DOHH2 (cell line): ENCODE measurements at regions not wholly inside any gene's neighbourhood (a gene's known extent, or its start where the extent isn't known, plus 50 kb on each side); places are given as distances from the start of the nearest gene placed in this dataset.
"Not testable (repeated sequence)": the region's sequence is repeated elsewhere in the genome, so short reads cannot be mapped to it uniquely, and the experiment has no call there.

ENCODE experiments used
- EZH2phosphoT487 ChIP-seq: fragments of 200-600 bp; sonication (generic); IDR thresholded peaks from 2 replicates; pipeline ENCODE4 v1.6.1; 2017; ENCODE audit warnings: borderline replicate concordance, mild to moderate bottlenecking, antibody characterized with exemption, low read length, moderate library complexity, mixed read lengths
- TF ChIP-seq, protein P1 (sequence below): fragments of 200-600 bp; sonication (generic); IDR thresholded peaks from one replicate; pipeline ENCODE4 v1.5.1; 2014; ENCODE audit warnings: antibody characterized with exemption, mild to moderate bottlenecking, low read depth, low read length; ENCODE audit not compliant: poor library complexity, severe bottlenecking

DNA sequence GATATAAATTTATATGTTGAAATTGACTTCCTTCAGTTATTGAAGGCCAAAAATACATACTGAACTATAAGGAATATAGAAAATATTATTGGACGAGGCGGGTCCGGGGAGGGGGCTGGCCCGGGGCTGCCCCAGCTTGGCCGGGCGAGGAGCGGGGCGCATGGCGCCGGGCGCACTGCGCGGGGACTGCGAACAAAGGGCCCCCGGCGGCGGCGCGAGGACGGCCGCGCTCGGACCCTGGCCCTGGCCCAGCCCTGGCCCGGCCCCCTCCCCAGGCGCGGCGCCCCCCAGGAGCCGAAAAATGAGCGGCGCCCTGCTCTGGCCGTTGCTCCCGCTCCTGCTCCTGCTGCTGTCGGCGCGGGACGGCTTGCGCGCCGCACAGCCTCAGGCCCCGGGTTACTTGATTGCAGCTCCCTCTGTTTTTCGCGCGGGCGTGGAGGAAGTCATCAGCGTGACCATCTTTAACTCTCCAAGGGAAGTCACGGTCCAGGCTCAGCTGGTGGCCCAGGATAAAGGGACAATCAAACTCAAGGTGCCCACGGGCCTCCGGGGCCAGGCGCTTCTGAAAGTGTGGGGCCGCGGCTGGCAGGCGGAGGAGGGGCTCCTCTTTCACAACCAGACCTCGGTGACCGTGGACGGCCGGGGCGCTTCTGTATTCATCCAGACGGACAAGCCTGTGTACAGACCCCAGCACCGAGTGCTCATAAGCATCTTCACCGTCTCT is 1247.6 kb upstream of the PHF14 start:
- TF ChIP-seq, protein P1, sequence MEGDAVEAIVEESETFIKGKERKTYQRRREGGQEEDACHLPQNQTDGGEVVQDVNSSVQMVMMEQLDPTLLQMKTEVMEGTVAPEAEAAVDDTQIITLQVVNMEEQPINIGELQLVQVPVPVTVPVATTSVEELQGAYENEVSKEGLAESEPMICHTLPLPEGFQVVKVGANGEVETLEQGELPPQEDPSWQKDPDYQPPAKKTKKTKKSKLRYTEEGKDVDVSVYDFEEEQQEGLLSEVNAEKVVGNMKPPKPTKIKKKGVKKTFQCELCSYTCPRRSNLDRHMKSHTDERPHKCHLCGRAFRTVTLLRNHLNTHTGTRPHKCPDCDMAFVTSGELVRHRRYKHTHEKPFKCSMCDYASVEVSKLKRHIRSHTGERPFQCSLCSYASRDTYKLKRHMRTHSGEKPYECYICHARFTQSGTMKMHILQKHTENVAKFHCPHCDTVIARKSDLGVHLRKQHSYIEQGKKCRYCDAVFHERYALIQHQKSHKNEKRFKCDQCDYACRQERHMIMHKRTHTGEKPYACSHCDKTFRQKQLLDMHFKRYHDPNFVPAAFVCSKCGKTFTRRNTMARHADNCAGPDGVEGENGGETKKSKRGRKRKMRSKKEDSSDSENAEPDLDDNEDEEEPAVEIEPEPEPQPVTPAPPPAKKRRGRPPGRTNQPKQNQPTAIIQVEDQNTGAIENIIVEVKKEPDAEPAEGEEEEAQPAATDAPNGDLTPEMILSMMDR = not testable (repeated sequence)
- TF ChIP-seq EZH2phosphoT487 = not testable (repeated sequence)
